IPS-20b (cell line): ENCODE measurements at regions not wholly inside any gene's neighbourhood (a gene's known extent, or its start where the extent isn't known, plus 50 kb on each side); places are given as distances from the start of the nearest gene placed in this dataset.

ENCODE experiments used
- H3K27ac ChIP-seq: one replicate; pipeline ENCODE4 v1.5.1; 2013; ENCODE audit warnings: low read length
- H3K27me3 ChIP-seq: 2 replicates; pipeline ENCODE4 v1.6.1; 2013; ENCODE audit warnings: mild to moderate bottlenecking, low read length, inconsistent platforms; ENCODE audit not compliant: insufficient read depth
- H3K36me3 ChIP-seq: 2 replicates; pipeline ENCODE4 v1.6.1; 2013; ENCODE audit warnings: low read depth, mild to moderate bottlenecking, inconsistent platforms, low read length, moderate library complexity; ENCODE audit not compliant: insufficient read depth
- H3K4me1 ChIP-seq: 2 replicates; pipeline ENCODE4 v1.6.1; 2013; ENCODE audit warnings: mild to moderate bottlenecking, control low read depth, inconsistent platforms, low read length, moderate library complexity; ENCODE audit not compliant: insufficient read depth
- H3K4me3 ChIP-seq: 2 replicates; pipeline ENCODE4 v1.5.1; 2013; ENCODE audit warnings: mild to moderate bottlenecking, low read length, inconsistent platforms
- H3K9ac ChIP-seq: 2 replicates; pipeline ENCODE4 v1.6.1; 2013; ENCODE audit warnings: low read depth, mild to moderate bottlenecking, inconsistent platforms, low read length, moderate library complexity
- H3K9me3 ChIP-seq: 2 replicates; pipeline ENCODE4 v1.6.1; 2013; ENCODE audit warnings: mild to moderate bottlenecking, low read depth, low read length, inconsistent platforms; ENCODE audit not compliant: insufficient read depth

GRCh38 chr17:13943909-13944308, 125.4 kb upstream of the COX10 start:
- Histone ChIP-seq H3K4me3 (no peak overlapping the region), H3K9ac (no peak overlapping the region), H3K9me3 (no peaks in the 10 kb centered on the region), H3K4me1 (no peaks in the 10 kb centered on the region), H3K27ac (no peak overlapping the region), H3K27me3 (no peaks in the 10 kb centered on the region), H3K36me3 (no peaks in the 10 kb centered on the region)

- H3K9me3 ChIP-seq, result no peaks in the 10 kb centered on the region
These were observed 121.8 kb upstream of the COX10 start for GRCh38 chr17:13947499-13947898.

GRCh38 chr17:13952009-13952750, 117.1 kb upstream of the COX10 start:
- Histone ChIP-seq H3K4me3 (no peak overlapping the region), H3K36me3 (no peaks in the 10 kb centered on the region), H3K9ac (no peak overlapping the region), H3K4me1 (no peaks in the 10 kb centered on the region), H3K9me3 (no peaks in the 10 kb centered on the region), H3K27ac (no peak overlapping the region), H3K27me3 (no peaks in the 10 kb centered on the region)

More at GRCh38 chr17:13947499-13947898, 121.8 kb upstream of the COX10 start:
- no peaks in the 10 kb centered on the region for H3K4me1 ChIP-seq
- no peak overlapping the region for H3K4me3 ChIP-seq
- no peak overlapping the region for H3K27ac ChIP-seq
- H3K36me3 ChIP-seq, result no peaks in the 10 kb centered on the region
- H3K27me3 ChIP-seq, result no peaks in the 10 kb centered on the region
- H3K9ac ChIP-seq, result no peak overlapping the region

- Histone ChIP-seq H3K4me3 (no peak overlapping the region), H3K9ac (no peak overlapping the region), H3K36me3 (no peaks in the 10 kb centered on the region), H3K27me3 (no peaks in the 10 kb centered on the region), H3K9me3 (no peaks in the 10 kb centered on the region), H3K4me1 (no peaks in the 10 kb centered on the region), H3K27ac (no peak overlapping the region)
These were observed 115.5 kb upstream of the COX10 start for GRCh38 chr17:13953841-13954240.

GRCh38 chr17:13957636-13958035, 111.7 kb upstream of the COX10 start:
- no peak overlapping the region for H3K27ac ChIP-seq
- H3K9me3 ChIP-seq, result no peaks in the 10 kb centered on the region
- no peaks in the 10 kb centered on the region for H3K27me3 ChIP-seq
- no peak overlapping the region for H3K9ac ChIP-seq
- no peaks in the 10 kb centered on the region for H3K4me1 ChIP-seq
- H3K36me3 ChIP-seq, result no peaks in the 10 kb centered on the region
- no peak overlapping the region for H3K4me3 ChIP-seq

- Histone ChIP-seq H3K4me1 (no peaks in the 10 kb centered on the region), H3K27ac (no peak overlapping the region), H3K9ac (no peak overlapping the region), H3K4me3 (no peak overlapping the region), H3K27me3 (no peaks in the 10 kb centered on the region), H3K36me3 (no peaks in the 10 kb centered on the region), H3K9me3 (no peaks in the 10 kb centered on the region)
These were observed 110.5 kb upstream of the COX10 start for GRCh38 chr17:13958773-13959172.

- Histone ChIP-seq H3K4me3 (no peak overlapping the region), H3K27ac (no peak overlapping the region), H3K9ac (no peak overlapping the region), H3K27me3 (no peaks in the 10 kb centered on the region), H3K36me3 (no peaks in the 10 kb centered on the region), H3K4me1 (no peaks in the 10 kb centered on the region), H3K9me3 (no peaks in the 10 kb centered on the region)
These were observed 108.0 kb upstream of the COX10 start for GRCh38 chr17:13961265-13961664.

GRCh38 chr17:13962716-13963240, 106.5 kb upstream of the COX10 start:
- Histone ChIP-seq H3K4me1 (no peaks in the 10 kb centered on the region; the same call in 1 of the 2 replicates), H3K36me3 (no peaks in the 10 kb centered on the region), H3K9ac (no peak overlapping the region), H3K27me3 (no peaks in the 10 kb centered on the region), H3K27ac (no peak overlapping the region), H3K4me3 (no peak overlapping the region), H3K9me3 (no peaks in the 10 kb centered on the region)

GRCh38 chr17:13967416-13967815, 101.9 kb upstream of the COX10 start:
- no peak overlapping the region for H3K4me3 ChIP-seq
- H3K9me3 ChIP-seq, result no peaks in the 10 kb centered on the region
- H3K27me3 ChIP-seq, result no peaks in the 10 kb centered on the region
- H3K27ac ChIP-seq, result no peak overlapping the region
- H3K4me1 ChIP-seq, result peaks cover 11% of the 10 kb centered on the region; the same call in 1 of the 2 replicates
- H3K9ac ChIP-seq, result no peak overlapping the region
- H3K36me3 ChIP-seq, result no peaks in the 10 kb centered on the region

GRCh38 chr17:13970531-13970930, 98.8 kb upstream of the COX10 start:
- Histone ChIP-seq H3K9ac (no peak overlapping the region), H3K9me3 (no peaks in the 10 kb centered on the region), H3K4me1 (peaks cover 17% of the 10 kb centered on the region; the same call in 1 of the 2 replicates), H3K27ac (no peak overlapping the region), H3K4me3 (no peak overlapping the region), H3K27me3 (no peaks in the 10 kb centered on the region), H3K36me3 (no peaks in the 10 kb centered on the region)

GRCh38 chr17:13973960-13974651, 95.2 kb upstream of the COX10 start:
- no peak overlapping the region for H3K27ac ChIP-seq
- H3K27me3 ChIP-seq, result no peaks in the 10 kb centered on the region
- H3K9ac ChIP-seq, result no peak overlapping the region
- no peak overlapping the region for H3K4me3 ChIP-seq
- H3K9me3 ChIP-seq, result no peaks in the 10 kb centered on the region
- H3K36me3 ChIP-seq, result no peaks in the 10 kb centered on the region
- peaks cover 26% of the 10 kb centered on the region for H3K4me1 ChIP-seq

GRCh38 chr17:13977837-13978236, 91.5 kb upstream of the COX10 start:
- no peaks in the 10 kb centered on the region for H3K9me3 ChIP-seq
- no peak overlapping the region for H3K27ac ChIP-seq
- H3K9ac ChIP-seq, result no peak overlapping the region

More at GRCh38 chr17:13977837-13978236, 91.5 kb upstream of the COX10 start:
- Histone ChIP-seq H3K4me1 (peaks cover 16% of the 10 kb centered on the region), H3K27me3 (no peaks in the 10 kb centered on the region), H3K4me3 (no peak overlapping the region), H3K36me3 (no peaks in the 10 kb centered on the region)
